ENCODE measurements at regions not wholly inside any gene's neighbourhood (a gene's known extent, or its start where the extent isn't known, plus 50 kb on each side); places are given as distances from the start of the nearest gene placed in this dataset.

- TF ChIP-seq CTCF (IDR thresholded peaks at IDR 0.05): no peak
- ATAC-seq (ENCODE audit: low FRiP score) (no peak), DNase-seq (ENCODE audit: low spot score) (no peak)
These were observed 271.8 kb downstream of the PCNX1 start for GRCh38 chr14:71179066-71179465.

GRCh38 chr14:71180397-71180796, 273.1 kb downstream of the PCNX1 start:
- ATAC-seq (ENCODE audit: low FRiP score) (no peak), DNase-seq (ENCODE audit: low spot score) (no peak)
- no peak for TF ChIP-seq CTCF (IDR thresholded peaks at IDR 0.05)

GRCh38 chr14:71181215-71182003, 274.1 kb downstream of the PCNX1 start:
- ATAC-seq (ENCODE audit: low FRiP score) (no peak), DNase-seq (ENCODE audit: low spot score) (no peak)
- TF ChIP-seq CTCF (IDR thresholded peaks at IDR 0.05): no peak

- no peak for TF ChIP-seq CTCF (IDR thresholded peaks at IDR 0.05)
- no peak for DNase-seq (ENCODE audit: low spot score)
- no peak for ATAC-seq (ENCODE audit: low FRiP score)
These were observed 276.8 kb downstream of the PCNX1 start for GRCh38 chr14:71183876-71184689.

- TF ChIP-seq CTCF (IDR thresholded peaks at IDR 0.05): no peak
- ATAC-seq (ENCODE audit: low FRiP score) (no peak), DNase-seq (ENCODE audit: low spot score) (no peak)
These were observed 278.4 kb downstream of the PCNX1 start for GRCh38 chr14:71185637-71186036.

GRCh38 chr14:71187633-71188356, 280.5 kb downstream of the PCNX1 start:
- TF ChIP-seq CTCF (IDR thresholded peaks at IDR 0.05): no peak
- DNase-seq (ENCODE audit: low spot score) (no peak), ATAC-seq (ENCODE audit: low FRiP score) (no peak)
